Activated CD8-positive, alpha-beta T cell treated with anti-CD3 and anti-CD28 coated beads, Interleukin-2, amount 10 ng/mL, durations not matched to agents 7 days and 5 days (primary cell): ENCODE measurements at regions not wholly inside any gene's neighbourhood (a gene's known extent, or its start where the extent isn't known, plus 50 kb on each side); places are given as distances from the start of the nearest gene placed in this dataset. TPM values are rescaled to one million over a fixed set of nuclear protein-coding genes. Genes with fewer than 3 reads are reported as not detected.

ENCODE experiments used
- ATAC-seq: fragments of 150-1000 bp; cut with Tn5 transposase; one replicate; pipeline ENCODE4 v1.10.0; 2021; ENCODE audit warnings: moderate library complexity
- CTCF ChIA-PET: fragments of 350-600 bp; sonication (Branson Sonifier 250); formaldehyde crosslinking; loops from one replicate; lab custom pipeline; 2021; ENCODE audit warnings: antibody characterized with exemption; lab: Charles Lee
- POLR2A ChIA-PET: fragments of 350-600 bp; sonication (Branson Sonifier 250); formaldehyde crosslinking; loops from one replicate; lab custom pipeline; 2021; ENCODE audit warnings: antibody characterized with exemption; lab: Charles Lee
- DNase-seq: peaks from one replicate; pipeline ENCODE4 v3.0.0-alpha.2; 2020
- H3K27ac Mint-ChIP-seq: one replicate; pipeline ENCODE4 v1.8.0; 2021; ENCODE audit warnings: mild to moderate bottlenecking, mixed read lengths
- H3K27me3 Mint-ChIP-seq: one replicate; pipeline ENCODE4 v1.8.0; 2021; ENCODE audit warnings: low read depth, mixed read lengths
- H3K36me3 Mint-ChIP-seq: one replicate; pipeline ENCODE4 v1.8.0; 2021; ENCODE audit warnings: low read depth, mixed read lengths
- H3K4me1 Mint-ChIP-seq: one replicate; pipeline ENCODE4 v1.8.0; 2021; ENCODE audit warnings: low read depth, mixed read lengths
- H3K4me3 Mint-ChIP-seq: one replicate; pipeline ENCODE4 v1.8.0; 2021; ENCODE audit warnings: mild to moderate bottlenecking, mixed read lengths
- H3K9me3 Mint-ChIP-seq: one replicate; pipeline ENCODE4 v1.8.0; 2022; ENCODE audit warnings: mixed read lengths; ENCODE audit not compliant: insufficient read depth
- microRNA-seq: library from miRNA; unstranded; fragments of <30 nt; microRNA quantifications from one replicate; pipeline ENCODE4 v1.2.0, GENCODE V29; 2022

DNA sequence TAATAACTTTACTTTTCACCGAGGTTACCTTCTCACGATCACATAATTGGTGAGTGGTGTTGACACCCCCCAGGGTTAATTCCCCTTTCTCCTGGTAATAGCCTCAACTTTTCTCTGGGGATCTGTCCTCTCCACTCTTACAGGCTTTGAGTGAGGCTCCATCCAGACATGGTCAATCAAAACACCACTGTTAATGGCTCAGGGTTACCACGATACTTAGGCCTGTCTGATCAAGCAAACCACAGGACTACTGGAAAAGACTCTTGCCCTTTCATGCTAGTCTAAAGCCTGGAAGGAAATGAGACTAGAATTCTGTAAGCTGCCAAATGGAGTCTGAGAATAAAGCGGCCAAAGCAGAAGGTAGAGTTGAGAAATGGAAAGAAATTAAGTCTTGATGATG, 56.5 kb upstream of the STT3B start:
- no peak overlapping the region for H3K27ac Mint-ChIP-seq
- ATAC-seq, result no peak
- POLR2A ChIA-PET, result no interaction called here
- CTCF ChIA-PET, result no interaction called here
- DNase-seq, result no peak
- H3K9me3 Mint-ChIP-seq, result peaks cover 13% of the 10 kb centered on the region
- no peak overlapping the region for H3K4me3 Mint-ChIP-seq
- peaks cover 7% of the 10 kb centered on the region for H3K36me3 Mint-ChIP-seq
- peaks cover 7% of the 10 kb centered on the region for H3K4me1 Mint-ChIP-seq
- no peaks in the 10 kb centered on the region for H3K27me3 Mint-ChIP-seq

DNA sequence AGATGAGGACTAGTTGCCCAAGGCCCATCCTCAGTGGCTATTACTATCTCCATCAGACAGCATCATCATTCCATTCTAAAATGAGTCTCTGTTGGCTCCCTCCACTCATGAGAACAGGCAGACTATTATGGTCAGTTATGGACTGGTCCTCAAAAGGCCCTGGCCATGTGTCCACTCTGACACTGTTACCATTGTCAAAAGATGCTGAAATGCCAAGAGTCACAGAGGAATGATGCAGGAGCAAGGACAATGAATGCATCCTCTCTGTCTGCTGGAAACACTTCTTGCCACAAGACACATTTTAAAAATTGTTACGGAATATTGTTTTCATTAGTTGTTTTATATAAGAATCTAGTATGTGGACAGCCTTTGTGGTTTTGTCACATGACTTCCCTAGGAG, 53.3 kb upstream of the STT3B start:
- Mint-ChIP-seq H3K27ac (no peak overlapping the region), H3K4me1 (no peaks in the 10 kb centered on the region)
- CTCF ChIA-PET, result interaction anchor here (1.0 kb wide), 1 partner anchor 17 kb away, joined by 4 read pairs; no protein-coding TSS in a partner anchor

DNA sequence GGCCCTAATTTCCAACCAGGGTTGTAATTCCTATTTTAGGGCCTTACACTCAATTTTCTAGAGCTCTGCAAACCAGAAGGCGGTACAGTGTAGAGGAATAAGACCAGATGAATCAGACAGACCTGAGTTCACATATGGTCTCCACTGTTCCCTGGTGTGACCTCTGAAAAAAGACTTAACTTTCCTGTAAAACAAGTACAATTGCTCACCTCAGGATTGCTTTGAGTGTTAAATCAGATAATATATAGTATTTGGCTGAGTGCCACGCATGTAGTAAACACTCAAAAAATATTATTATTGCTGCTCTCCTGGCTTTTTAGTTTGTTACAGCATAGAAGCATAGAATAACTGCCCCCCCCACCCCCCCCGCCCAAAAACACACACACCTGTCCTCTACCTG, 51.0 kb upstream of the STT3B start:
- ATAC-seq (no peak), DNase-seq (no peak)
- Mint-ChIP-seq H3K9me3 (peaks cover 4% of the 10 kb centered on the region), H3K27me3 (no peaks in the 10 kb centered on the region), H3K4me1 (no peaks in the 10 kb centered on the region), H3K36me3 (no peaks in the 10 kb centered on the region), H3K4me3 (no peak overlapping the region), H3K27ac (no peak overlapping the region)
- ChIA-PET CTCF (no interaction called here), POLR2A (no interaction called here)

More for the DNA sequence above, 53.3 kb upstream of the STT3B start:
- H3K36me3 Mint-ChIP-seq, result no peaks in the 10 kb centered on the region
- no peaks in the 10 kb centered on the region for H3K27me3 Mint-ChIP-seq
- no peak overlapping the region for H3K4me3 Mint-ChIP-seq
- POLR2A ChIA-PET, result no interaction called here
- DNase-seq, result no peak
- H3K9me3 Mint-ChIP-seq, result peaks cover 4% of the 10 kb centered on the region
- no peak for ATAC-seq

GRCh38 chr3:31482493-31483200, 50.1 kb upstream of the STT3B start:
- no peaks in the 10 kb centered on the region for H3K27me3 Mint-ChIP-seq
- CTCF ChIA-PET, result no interaction called here
- peaks cover 4% of the 10 kb centered on the region for H3K9me3 Mint-ChIP-seq
- no peak overlapping the region for H3K27ac Mint-ChIP-seq
- no peaks in the 10 kb centered on the region for H3K36me3 Mint-ChIP-seq
- H3K4me3 Mint-ChIP-seq, result no peak overlapping the region
- ATAC-seq (no peak), DNase-seq (no peak)
- POLR2A ChIA-PET, result no interaction called here
- H3K4me1 Mint-ChIP-seq, result no peaks in the 10 kb centered on the region

Small RNAs in the stretch of these regions (microRNA-seq; reads per million reads assigned to microRNA genes)
- not detected for gene MIR466
